Uterus (tissue), 3 donors: ENCODE measurements at regions not wholly inside any gene's neighbourhood (a gene's known extent, or its start where the extent isn't known, plus 50 kb on each side); places are given as distances from the start of the nearest gene placed in this dataset.

Experiments used
- DNase-seq, 2 donors: peaks; one replicate each; pipeline ENCODE4 v3.0.0-alpha.2; 2019 to 2020
- H3K27ac ChIP-seq, 2 donors: fragments of 200-600 bp; sonication (generic); 1 replicate in 1 of 2; 2 replicates in 1 of 2; pipeline ENCODE4 v1.5.1; 2016 to 2018
- H3K27me3 ChIP-seq, 2 donors: fragments of 200-600 bp; sonication (generic); one replicate each; pipeline ENCODE4 v1.5.1; 2018 to 2019; ENCODE audit warnings: control low read depth in 1 of 2
- H3K36me3 ChIP-seq, 2 donors: fragments of 200-600 bp; sonication (generic); one replicate each; pipeline ENCODE4 v1.5.1; 2019; ENCODE audit warnings: control low read depth in 1 of 2
- H3K4me1 ChIP-seq, 2 donors: fragments of 200-600 bp; sonication (generic); one replicate each; pipeline ENCODE4 v1.5.1; 2018 to 2019; ENCODE audit warnings: control low read depth in 1 of 2
- H3K4me3 ChIP-seq, 2 donors: fragments of 200-600 bp; sonication (generic); 1 replicate in 1 of 2; 2 replicates in 1 of 2; pipeline ENCODE4 v1.5.1; 2018 to 2019; ENCODE audit warnings: mild to moderate bottlenecking in 1 of 2
- H3K9me3 ChIP-seq, 2 donors: fragments of 200-600 bp; sonication (generic); one replicate each; pipeline ENCODE4 v1.5.1; 2019; ENCODE audit warnings: control low read depth in 1 of 2
- POLR2A ChIP-seq, 2 donors: fragments of 450-650 bp; IDR thresholded peaks; one replicate each; pipeline ENCODE4 v1.6.1; 2016; ENCODE audit warnings: antibody characterized with exemption in 2 of 2, mild to moderate bottlenecking in 1 of 2, moderate library complexity in 1 of 2
- intact Hi-C: fragments of 100-400 bp; cut with DNase I; formaldehyde crosslinking; loops from one replicate; pipeline ENCODE4 v1.15.1; 2023; ENCODE audit warnings: low total_unique reads
- TF ChIP-seq, protein P1 (sequence below), 4 experiments: fragments of 200-600 bp in 2 of 4; fragments of 450-650 bp in 2 of 4; sonication (generic) in 2 of 4; IDR thresholded peaks; one replicate each; pipeline ENCODE4 v1.5.1; 2016 to 2019; ENCODE audit warnings: antibody characterized with exemption in 4 of 4, mild to moderate bottlenecking in 2 of 4, moderate library complexity in 1 of 4
- donor health status: DM: yes; HTN: yes; CAD: no.

DNA sequence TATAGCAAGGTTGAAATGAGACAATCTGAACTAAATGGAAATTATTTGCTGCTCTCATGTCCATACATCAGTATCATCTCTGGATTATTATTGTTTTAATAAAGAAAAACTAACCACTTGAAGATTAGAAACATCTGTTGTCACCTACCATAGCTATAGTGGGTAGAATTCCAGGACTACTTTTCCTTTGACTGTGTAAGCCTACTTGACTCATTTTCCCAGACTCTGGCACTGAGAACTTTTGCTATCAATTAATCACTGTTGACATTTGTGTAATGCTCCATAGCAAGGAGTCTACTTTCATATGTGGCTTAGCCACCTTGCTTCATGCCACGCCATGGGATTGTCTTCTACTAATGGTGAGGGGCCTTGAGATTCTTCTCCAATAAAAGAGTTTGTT lies 59.9 kb upstream of the ARRDC3 start:
- no peaks in the 10 kb centered on the region for H3K27me3 ChIP-seq
- TF ChIP-seq, protein P1, sequence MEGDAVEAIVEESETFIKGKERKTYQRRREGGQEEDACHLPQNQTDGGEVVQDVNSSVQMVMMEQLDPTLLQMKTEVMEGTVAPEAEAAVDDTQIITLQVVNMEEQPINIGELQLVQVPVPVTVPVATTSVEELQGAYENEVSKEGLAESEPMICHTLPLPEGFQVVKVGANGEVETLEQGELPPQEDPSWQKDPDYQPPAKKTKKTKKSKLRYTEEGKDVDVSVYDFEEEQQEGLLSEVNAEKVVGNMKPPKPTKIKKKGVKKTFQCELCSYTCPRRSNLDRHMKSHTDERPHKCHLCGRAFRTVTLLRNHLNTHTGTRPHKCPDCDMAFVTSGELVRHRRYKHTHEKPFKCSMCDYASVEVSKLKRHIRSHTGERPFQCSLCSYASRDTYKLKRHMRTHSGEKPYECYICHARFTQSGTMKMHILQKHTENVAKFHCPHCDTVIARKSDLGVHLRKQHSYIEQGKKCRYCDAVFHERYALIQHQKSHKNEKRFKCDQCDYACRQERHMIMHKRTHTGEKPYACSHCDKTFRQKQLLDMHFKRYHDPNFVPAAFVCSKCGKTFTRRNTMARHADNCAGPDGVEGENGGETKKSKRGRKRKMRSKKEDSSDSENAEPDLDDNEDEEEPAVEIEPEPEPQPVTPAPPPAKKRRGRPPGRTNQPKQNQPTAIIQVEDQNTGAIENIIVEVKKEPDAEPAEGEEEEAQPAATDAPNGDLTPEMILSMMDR (IDR thresholded peaks at IDR 0.05) = no peak
- TF ChIP-seq POLR2A (IDR thresholded peaks at IDR 0.05) = no peak
- no peak overlapping the region for H3K27ac ChIP-seq
- no peak overlapping the region for H3K4me3 ChIP-seq
- DNase-seq = no peak
- H3K9me3 ChIP-seq = no peaks in the 10 kb centered on the region
- intact Hi-C loops = no loop called here
- no peaks in the 10 kb centered on the region for H3K4me1 ChIP-seq
- H3K36me3 ChIP-seq = no peaks in the 10 kb centered on the region

DNA sequence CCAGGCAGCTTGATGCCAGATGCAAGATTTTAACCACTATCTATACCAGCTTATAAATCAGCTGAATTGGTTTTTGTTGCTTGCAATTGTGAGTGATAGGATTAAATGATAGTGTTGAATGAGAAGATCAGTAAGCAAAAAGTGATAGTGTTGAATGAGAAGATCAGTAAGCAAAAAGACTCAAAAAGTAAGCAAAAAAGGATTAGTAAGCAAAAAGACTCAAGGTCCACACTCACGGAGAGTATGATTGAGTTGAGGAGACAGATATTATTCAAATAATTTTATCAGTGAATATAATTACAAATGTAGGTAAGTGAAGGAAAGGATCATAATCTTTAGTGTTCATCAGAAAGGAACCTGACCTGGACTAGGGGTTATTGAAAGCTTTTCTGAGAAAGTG lies 58.0 kb upstream of the ARRDC3 start:
- intact Hi-C loops = no loop called here
- H3K27me3 ChIP-seq = no peaks in the 10 kb centered on the region
- TF ChIP-seq, protein P1 (IDR thresholded peaks at IDR 0.05) = no peak
- no peak for TF ChIP-seq POLR2A (IDR thresholded peaks at IDR 0.05)
- DNase-seq = no peak
- no peak overlapping the region for H3K27ac ChIP-seq
- no peaks in the 10 kb centered on the region for H3K4me1 ChIP-seq
- H3K4me3 ChIP-seq = no peak overlapping the region
- H3K36me3 ChIP-seq = no peaks in the 10 kb centered on the region
- no peaks in the 10 kb centered on the region for H3K9me3 ChIP-seq

DNA sequence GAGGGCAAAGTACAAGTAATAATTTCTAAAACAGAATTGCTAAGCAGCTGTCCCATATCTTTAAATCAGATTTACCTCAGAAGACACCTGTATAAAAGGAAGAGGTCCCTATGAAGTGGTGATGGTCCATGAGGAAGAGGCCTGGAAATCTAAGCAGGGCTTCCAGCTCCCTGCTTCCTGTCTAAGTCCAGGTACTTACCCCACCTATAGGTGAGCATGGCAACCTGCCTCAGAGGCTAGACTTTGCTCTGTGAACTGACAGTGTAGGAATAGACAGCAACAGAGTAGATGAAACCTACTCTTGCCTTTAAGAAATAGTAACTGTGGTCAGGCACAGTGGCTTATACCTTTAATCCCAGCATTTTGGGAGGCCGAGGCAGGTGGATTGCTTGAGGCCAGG lies 55.8 kb upstream of the ARRDC3 start:
- Histone ChIP-seq H3K4me3 (no peak overlapping the region), H3K27me3 (no peaks in the 10 kb centered on the region), H3K4me1 (no peaks in the 10 kb centered on the region), H3K27ac (no peak overlapping the region), H3K36me3 (no peaks in the 10 kb centered on the region), H3K9me3 (no peaks in the 10 kb centered on the region)
- no peak for DNase-seq
- intact Hi-C loops = no loop called here
- TF ChIP-seq, protein P1 (IDR thresholded peaks at IDR 0.05) = no peak
- TF ChIP-seq POLR2A (IDR thresholded peaks at IDR 0.05) = no peak

DNA sequence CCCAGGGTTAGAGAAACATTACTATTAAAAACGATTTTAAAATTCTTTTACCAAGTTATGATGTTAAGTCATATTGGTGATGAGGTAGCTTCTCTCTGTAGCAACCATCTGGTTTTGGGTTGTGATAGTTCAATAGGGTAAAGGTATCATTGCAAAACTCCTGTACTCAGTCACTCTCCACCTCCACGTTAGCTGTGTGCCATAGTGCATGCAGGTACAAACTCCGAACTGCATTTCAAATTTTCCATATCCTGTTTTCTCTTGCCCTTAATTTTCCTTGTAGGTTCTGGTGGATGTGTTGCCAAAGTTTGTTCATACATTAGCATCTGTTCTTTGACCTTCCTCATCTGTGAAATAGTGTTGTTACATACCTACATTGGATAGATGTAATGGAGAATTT lies 53.1 kb upstream of the ARRDC3 start:
- Histone ChIP-seq H3K4me1 (no peaks in the 10 kb centered on the region), H3K9me3 (no peaks in the 10 kb centered on the region), H3K4me3 (no peak overlapping the region), H3K36me3 (no peaks in the 10 kb centered on the region), H3K27ac (no peak overlapping the region), H3K27me3 (no peaks in the 10 kb centered on the region)
- no peak for DNase-seq
- TF ChIP-seq, protein P1 (IDR thresholded peaks at IDR 0.05) = no peak
- no peak for TF ChIP-seq POLR2A (IDR thresholded peaks at IDR 0.05)
- intact Hi-C loops = no loop called here

DNA sequence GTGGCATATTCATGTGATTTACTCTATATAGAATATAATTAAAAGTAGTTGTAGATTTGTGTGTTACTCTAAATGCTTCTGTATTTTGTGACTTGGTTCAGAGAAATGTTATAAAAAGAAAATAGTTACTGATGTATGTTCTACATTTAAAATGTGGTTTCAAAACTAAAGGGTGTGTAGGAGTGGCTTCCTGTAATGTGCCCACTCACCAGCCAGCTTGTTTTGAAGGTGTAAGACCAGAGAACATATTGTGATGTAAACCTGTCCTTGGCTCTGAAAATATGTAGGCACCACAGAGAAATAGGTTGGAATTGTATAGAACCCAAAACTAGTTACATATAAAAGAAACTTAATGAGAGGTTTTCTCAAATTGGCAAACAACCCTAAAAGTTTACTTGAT lies 51.2 kb upstream of the ARRDC3 start:
- H3K9me3 ChIP-seq = no peaks in the 10 kb centered on the region
- H3K36me3 ChIP-seq = no peaks in the 10 kb centered on the region
- no peak overlapping the region for H3K4me3 ChIP-seq
- no peak overlapping the region for H3K27ac ChIP-seq
- intact Hi-C loops = no loop called here
- TF ChIP-seq, protein P1 (IDR thresholded peaks at IDR 0.05) = no peak
- TF ChIP-seq POLR2A (IDR thresholded peaks at IDR 0.05) = no peak
- no peaks in the 10 kb centered on the region for H3K27me3 ChIP-seq
- no peak for DNase-seq
- no peaks in the 10 kb centered on the region for H3K4me1 ChIP-seq
